ENCODE measurements at regions not wholly inside any gene's neighbourhood (a gene's known extent, or its start where the extent isn't known, plus 50 kb on each side); places are given as distances from the start of the nearest gene placed in this dataset.

DNA sequence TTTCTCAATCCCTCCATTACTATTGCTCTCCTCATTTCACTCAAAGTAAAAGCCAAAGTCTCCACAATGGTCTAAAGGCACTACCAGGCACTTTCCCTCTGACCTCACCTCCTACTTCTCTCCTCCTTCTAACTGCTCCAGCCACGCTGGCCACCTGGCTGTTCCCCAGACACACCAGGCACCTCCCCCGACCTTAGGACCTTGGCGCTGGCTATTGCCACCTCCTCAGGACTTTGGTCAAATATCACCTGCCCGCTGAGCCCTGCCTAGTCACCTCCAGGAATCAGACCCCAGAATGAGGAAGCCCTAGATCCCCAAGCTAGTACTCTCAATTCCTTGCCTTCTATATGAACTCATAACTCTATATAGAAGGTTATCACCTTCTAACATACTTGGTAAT is 66.2 kb upstream of the STEAP1B start:
- no peak for DNase-seq (ENCODE audit: extremely low read depth in 1 of 2, low read depth in 1 of 2)

DNA sequence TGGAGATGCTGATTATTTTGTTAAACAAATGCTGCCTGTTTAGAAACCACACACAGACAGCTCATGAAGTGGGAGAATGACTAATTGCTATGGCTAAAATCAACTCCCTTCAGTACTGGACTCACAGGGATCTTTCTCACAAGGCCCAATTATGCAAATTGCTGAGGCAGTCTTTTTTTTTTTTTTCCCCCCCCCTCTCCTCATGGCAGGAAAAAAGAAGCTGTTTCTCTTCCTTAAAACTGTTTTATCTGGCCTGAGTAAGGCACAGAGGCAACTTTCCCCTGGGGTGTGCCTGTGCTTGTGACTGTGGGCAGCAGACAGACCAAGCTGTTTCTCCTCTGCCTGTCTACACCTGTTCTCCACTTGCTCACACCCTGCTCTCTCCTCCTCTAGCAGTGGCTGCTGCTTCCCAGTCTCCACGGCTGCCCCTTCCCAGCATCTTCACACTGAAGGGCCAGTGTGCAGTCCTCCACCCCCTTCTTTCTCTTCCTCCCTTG is 65.4 kb upstream of the STEAP1B start:
- no peak for DNase-seq (ENCODE audit: extremely low read depth in 1 of 2, low read depth in 1 of 2)

DNA sequence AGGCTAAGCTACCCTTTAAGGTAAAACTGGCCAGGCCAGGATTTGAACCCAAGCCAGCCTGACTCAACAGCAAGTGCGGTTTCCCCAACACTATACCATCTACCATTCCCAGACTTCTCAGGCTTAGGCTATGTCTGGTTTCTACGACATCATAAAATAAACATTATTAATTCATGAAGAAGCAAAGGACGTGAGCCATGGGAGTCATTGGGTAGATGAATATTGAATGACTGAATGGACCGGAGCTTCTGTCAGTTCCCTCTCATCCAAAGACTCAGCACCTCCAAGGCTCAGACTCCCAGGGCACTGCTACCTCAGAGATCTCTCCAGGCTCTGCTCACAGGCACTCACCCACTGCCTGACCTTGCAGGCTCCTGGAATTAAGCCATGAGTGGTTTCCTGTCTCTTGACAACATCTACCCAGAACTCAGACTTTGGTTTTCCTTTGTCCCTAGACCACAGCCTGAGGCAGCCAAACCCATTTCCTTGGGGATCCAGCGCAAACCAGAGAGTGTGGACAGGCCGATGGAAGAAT is 64.6 kb upstream of the STEAP1B start:
- DNase-seq (ENCODE audit: extremely low read depth in 1 of 2, low read depth in 1 of 2) = no peak

DNA sequence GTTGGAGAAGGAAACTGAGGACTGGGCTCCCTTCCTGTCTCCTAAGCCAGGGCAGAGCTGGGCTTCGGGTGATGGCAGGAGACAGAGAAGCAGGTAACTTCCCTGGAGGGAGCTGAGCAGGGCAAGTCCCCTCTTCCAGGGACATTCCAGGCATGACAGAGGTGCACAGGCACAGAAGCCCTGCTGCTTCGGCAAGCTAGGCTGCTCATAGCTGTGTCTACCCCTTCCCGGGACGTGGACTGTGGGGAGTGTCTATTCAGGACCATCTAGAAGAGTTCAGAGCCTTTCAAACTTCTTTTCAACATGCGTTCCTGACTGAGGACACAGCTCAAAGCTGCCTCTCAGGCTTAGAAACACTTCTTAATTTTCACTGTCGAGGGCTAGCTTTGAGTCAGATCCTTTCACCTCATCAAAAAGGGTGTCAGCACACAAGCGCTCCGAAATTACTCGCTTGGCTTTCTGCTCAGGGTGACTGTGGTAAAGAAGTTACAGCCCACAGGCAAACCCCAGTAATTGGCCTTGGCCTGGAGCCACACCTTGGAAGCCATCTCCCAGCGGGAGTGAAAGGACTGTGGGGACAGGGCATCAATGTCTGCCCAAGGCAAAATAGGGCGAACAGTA is 63.7 kb upstream of the STEAP1B start:
- peak in 1 of 2 donors; percentile 9 for DNase-seq (ENCODE audit: extremely low read depth in 1 of 2, low read depth in 1 of 2)

DNA sequence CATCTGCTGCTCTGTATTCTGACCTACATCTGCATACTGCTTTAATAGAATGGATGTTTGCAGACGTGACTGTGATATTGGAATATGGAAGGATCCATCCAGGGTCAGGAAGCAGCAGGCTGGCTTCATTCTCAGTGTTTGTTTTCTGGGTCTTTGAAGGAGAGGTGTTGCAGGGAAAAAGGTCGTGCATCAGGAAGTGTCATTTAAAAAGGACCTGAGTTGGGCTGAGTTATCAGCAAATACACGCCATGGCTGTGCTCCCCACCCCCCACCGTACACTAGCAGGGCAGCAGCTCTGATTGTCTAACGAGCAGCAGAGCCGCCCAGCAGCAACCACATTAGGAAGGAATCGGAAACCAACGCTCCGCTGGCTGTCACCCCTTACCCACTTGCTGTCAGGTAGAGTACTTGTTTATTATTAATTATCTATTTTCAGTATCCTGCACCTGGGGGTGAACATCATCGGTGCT is 63.1 kb upstream of the STEAP1B start:
- DNase-seq (ENCODE audit: extremely low read depth in 1 of 2, low read depth in 1 of 2) = no peak

DNA sequence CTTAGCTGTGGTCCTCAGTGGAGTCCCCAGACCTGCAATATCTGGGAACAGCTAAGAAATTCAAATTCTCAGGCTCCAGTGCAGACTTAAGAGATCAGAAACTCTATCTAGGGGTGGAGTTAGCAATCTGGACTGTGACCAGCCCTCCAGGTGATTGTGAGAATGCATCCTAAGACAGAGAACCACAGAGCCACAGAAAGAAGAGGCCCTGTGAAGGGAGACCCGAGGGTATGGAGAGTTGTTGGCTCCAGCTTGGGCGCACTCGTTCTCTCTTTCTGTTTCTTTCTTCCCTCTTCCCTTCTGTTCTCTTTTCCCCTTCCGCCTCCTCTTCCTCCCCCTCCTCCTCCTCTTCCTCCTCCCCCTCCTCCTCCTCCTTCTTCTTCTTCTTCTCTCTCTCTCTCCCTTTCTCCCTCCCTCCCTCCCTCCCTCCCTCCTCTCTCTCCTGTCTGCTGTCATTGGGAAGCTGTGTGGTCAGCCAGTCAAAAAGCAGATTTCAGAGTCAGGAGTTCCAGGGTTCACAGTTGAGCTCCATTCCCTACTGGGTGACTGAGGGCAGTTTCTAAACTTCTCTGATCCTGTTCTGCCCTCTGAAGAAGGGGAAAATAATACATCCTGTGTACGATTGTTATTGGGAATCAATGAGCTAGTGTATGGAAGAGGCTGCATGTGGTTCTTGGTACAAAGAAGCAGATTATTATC is 62.1 kb upstream of the STEAP1B start:
- DNase-seq (ENCODE audit: extremely low read depth in 1 of 2, low read depth in 1 of 2) = no peak

DNA sequence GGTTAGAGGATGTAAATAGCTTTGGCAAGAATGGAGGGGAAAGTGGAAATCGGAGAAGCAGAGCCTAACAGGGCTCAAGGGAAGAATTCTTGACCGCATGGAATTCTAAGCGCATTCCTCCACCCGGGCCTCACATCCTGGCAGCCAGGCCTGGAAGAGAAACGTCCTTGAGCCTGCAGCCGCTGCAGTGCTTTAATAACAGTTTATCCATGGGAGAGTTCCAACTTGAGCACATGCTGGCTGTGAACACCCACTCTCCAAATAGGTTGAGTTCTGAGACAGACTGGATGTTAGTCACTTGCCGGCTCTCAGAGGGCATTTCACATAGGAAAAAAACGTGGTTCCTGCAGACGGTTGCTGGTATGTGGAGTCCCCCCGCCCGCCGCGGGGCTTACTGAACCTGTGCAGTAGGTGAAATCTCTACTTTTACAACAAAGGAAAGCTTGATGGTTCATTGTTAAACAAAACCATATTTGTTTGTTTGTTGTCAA is 61.4 kb upstream of the STEAP1B start:
- DNase-seq (ENCODE audit: extremely low read depth in 1 of 2, low read depth in 1 of 2) = no peak

DNA sequence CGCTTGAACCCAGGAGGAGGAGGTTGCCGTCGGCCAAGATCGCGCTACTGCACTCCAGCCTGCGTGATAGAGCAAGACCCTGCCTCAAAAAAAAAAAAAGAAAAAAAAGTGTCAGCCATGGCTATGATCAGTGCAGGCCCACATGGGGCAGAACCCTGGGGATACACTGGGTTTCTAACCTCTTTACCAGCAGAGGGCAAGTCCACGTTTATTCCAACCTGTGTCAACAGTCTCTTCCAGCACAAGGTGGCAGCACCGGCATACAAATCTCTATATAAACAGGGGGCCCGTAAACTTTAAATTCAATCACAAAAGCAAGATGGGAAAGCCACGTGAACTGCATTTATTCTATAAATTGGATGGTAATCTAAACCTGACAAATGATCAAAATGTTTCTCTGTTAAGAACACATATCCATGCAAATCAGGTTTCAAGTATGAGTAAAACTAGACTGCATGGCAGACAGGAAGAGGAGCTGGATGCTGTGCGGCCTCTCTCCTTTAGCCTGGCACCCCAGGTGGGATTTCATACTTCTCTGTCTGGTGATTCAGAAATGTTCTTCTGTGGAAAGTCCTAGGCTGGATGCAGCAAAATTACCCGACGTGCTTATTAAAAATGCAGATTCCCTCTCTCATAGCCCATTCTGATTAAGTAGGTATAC is 60.0 kb upstream of the STEAP1B start:
- DNase-seq (ENCODE audit: extremely low read depth in 1 of 2, low read depth in 1 of 2) = peak; percentile 13 to 23

DNA sequence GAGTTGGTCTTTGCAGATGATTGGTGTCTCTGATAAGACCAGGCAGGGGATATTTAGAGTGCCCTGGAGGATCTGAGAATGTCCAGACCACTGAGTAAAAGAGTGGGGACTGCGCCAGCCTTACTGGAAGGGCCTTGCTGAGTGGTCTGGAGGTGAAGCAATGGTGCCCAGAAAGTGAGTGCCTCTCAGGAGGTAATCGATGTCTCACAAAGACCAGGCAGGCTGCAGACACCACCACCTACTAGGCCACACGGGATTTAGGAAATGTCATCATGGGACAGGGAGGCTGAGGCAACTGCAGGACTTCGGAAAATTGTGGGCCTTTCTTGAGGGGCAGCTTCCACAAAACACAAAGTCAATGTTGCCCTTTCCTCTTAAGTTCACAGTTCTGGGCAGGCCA is 57.2 kb upstream of the STEAP1B start:
- no peak for DNase-seq (ENCODE audit: extremely low read depth in 1 of 2, low read depth in 1 of 2)

DNA sequence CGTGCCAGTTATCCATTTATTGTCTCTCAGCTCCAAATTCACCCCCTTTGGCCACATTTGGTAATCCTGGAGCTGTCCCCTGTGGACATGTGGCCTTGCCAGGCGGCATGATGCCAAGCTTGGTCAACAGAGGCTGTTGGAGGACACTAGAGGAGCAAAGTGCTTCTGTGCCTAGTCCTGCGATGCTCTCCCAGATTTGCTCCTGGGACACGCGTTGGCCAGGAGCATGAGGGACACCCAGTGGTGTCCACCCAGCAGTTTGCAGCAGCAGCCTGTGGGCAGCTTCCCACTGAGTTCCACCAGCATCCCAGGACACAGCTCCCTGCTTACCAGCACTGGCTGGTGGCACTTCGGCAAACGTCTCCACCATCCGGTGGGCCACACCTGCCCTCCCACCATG is 55.5 kb upstream of the STEAP1B start:
- no peak for DNase-seq (ENCODE audit: extremely low read depth in 1 of 2, low read depth in 1 of 2)

DNA sequence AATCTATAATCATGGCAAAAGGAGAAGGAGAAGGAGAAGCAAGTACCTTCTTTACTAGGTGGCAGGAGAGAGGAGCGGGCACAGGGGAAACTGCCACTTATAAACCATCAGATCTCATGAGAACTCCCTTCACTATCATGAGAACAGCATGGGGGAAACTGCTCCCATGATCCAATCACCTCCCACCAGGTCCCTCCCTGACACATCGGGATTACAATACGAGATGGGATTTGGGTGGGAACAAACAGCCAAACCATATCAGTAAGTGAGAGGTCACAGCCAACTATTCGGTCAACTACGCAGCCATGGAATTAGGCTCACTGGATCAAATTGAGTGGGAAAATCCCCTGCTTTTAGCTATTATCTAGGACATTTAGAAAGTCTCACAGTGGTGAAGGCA is 54.2 kb upstream of the STEAP1B start:
- no peak for DNase-seq (ENCODE audit: extremely low read depth in 1 of 2, low read depth in 1 of 2)

DNA sequence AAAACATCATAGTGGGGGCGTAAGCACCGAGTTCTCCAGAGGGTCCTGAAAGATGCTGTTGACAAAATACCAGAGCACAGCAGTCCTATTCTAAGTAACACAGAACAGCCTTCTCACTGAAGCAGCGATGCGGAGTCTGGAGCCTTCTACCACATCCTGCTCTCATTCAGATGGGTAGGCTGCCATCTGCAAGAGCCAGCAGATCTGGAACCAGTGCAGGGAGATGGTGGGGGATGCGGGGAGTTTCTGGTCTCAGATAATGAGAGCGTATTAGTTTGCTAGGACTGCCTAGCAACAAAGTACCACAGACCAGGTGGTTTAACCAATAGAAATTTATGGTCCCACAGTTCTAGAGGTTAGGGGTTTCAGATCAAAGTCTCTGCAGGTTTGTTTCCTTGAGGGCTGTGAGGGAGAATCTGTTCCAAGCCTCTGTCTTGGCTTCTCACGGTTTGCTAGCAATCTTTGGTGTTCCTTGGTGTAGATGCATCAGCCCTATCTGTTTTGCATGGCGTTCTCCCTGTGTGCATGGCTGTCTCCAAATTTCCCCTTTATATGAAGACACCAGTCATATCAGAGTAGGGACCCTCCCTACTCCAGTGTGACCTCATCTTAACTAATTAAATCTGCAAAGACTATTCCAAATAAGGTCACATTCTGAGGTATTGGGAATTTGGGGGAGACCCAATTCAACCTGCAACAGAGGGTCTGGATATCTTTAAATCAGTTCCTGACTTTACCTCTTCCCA is 52.0 kb upstream of the STEAP1B start:
- no peak for DNase-seq (ENCODE audit: extremely low read depth in 1 of 2, low read depth in 1 of 2)

DNA sequence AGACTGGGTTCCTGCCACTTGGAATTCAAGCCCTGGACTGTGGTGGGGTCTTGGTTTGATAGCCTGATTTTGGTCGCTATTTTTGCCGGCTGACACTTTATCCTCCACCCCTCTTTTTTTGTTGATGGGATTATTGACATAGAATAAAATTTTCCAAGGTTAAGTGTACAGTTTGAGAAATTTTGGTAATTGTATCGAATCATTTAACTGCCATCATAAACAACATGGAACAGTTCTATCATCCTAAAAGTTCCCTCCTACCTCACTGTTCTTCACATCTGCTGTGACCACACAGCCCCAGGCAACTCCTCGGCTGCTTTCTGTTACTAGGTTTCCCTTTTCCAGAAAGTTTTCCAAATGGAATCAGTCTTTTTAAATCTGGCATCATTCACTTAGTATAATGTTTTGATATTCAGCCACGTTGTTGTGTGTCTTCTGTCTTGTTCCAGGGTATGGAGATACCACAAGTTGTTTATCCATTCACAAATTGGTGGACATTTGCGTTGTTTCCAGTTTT is 50.6 kb upstream of the STEAP1B start:
- DNase-seq (ENCODE audit: extremely low read depth in 1 of 2, low read depth in 1 of 2) = no peak

DNA sequence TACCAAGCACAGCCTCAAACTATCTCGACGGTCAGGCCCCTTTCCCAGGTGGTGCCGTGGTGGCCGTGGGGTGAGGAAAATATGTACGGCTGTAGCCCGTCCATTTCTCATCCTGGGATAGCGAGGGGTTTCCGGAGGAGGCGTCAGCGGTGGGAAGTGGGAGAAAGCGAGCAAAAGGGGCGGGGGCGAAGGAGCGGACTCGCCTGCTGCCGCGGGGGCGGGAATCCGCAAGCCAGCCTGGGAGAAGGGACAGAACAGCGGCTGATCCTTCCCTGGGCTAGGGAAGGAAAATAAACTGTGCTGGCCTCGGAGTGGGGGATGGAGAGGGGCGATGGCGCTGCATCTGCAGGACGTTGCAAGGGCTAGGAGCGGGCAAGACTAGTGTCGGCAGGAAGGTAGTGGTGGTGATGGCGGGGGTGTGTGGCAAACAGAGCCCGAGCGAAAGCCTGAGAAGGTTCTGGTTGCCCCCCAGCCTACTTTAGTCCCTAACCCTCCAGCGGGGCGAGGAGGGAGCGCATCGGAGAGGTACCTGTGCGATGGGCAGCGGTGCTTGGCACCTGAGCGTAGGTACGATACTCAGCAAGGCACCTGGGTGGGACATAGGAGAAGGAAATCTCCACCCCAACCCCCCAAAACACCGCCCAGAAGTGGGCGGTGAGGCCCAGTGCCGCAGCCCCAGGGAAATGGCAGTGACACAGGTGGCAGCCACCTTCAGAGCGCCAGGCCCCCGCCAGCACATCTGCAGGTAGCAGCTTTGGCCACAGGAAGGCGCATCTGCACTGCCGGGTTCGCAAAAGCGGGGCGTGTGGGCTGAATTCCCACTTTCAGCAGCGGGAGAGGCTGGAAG is 49.9 kb upstream of the STEAP1B start:
- no peak for DNase-seq (ENCODE audit: extremely low read depth in 1 of 2, low read depth in 1 of 2)

Data from stimulated activated CD8-positive, alpha-beta memory T cell treated with anti-CD3 and anti-CD28 coated beads, Interleukin-7, amount 100 ng/mL, for 48 hours (primary cell).